CD4-positive, alpha-beta T cell (primary cell): ENCODE measurements at regions not wholly inside any gene's neighbourhood (a gene's known extent, or its start where the extent isn't known, plus 50 kb on each side); places are given as distances from the start of the nearest gene placed in this dataset.

Experiments used
- ATAC-seq: fragments of 200-7000 bp; cut with Tn5 transposase; one replicate; pipeline ENCODE4 v1.10.0; 2022; ENCODE audit warnings: mild to moderate bottlenecking; ENCODE audit not compliant: poor library complexity
- CTCF ChIA-PET: fragments of 350-600 bp; sonication (Branson Sonifier 250); formaldehyde crosslinking; loops from one replicate; lab custom pipeline; 2021; ENCODE audit warnings: antibody characterized with exemption, inconsistent platforms; lab: Charles Lee
- POLR2A ChIA-PET: fragments of 350-600 bp; sonication (Branson Sonifier 250); formaldehyde crosslinking; loops from one replicate; lab custom pipeline; 2021; ENCODE audit warnings: antibody characterized with exemption, inconsistent platforms; lab: Charles Lee
- DNase-seq, 14 experiments: peaks; one replicate each; pipeline ENCODE4 v3.0.0-alpha.2; 2013 to 2020; ENCODE audit warnings: mixed read lengths in 2 of 14
- H3K27ac ChIP-seq, 2 donors: one replicate each; pipeline versions ENCODE4 v1.5.1 to v1.7.0; 2013; ENCODE audit warnings: low read length in 2 of 2, low read depth in 1 of 2, mild to moderate bottlenecking in 1 of 2
- H3K27me3 ChIP-seq, 2 experiments: 1 replicate in 1 of 2; 2 replicates in 1 of 2; pipeline versions ENCODE4 v1.6.1 to v1.7.0; 2013; ENCODE audit warnings: low read length in 2 of 2, control low read depth in 1 of 2, mild to moderate bottlenecking in 1 of 2, moderate library complexity in 1 of 2; ENCODE audit not compliant: insufficient read depth in 2 of 2, control insufficient read depth in 1 of 2
- H3K36me3 ChIP-seq: one replicate; pipeline ENCODE4 v1.6.1; 2013; ENCODE audit warnings: low read length, control low read depth; ENCODE audit not compliant: insufficient read depth
- H3K4me1 ChIP-seq: one replicate; pipeline ENCODE4 v1.6.1; 2013; ENCODE audit warnings: low read length, control low read depth; ENCODE audit not compliant: insufficient read depth
- H3K4me3 ChIP-seq: one replicate; pipeline ENCODE4 v1.5.1; 2013; ENCODE audit warnings: mild to moderate bottlenecking, low read length, moderate library complexity
- H3K9me3 ChIP-seq, 2 experiments: 1 replicate in 1 of 2; 2 replicates in 1 of 2; pipeline versions ENCODE4 v1.6.1 to v1.7.0; 2013; ENCODE audit warnings: low read length in 2 of 2, mild to moderate bottlenecking in 2 of 2, control low read depth in 1 of 2, moderate library complexity in 1 of 2; ENCODE audit not compliant: control insufficient read depth in 1 of 2, insufficient read depth in 1 of 2
- H3K27ac Mint-ChIP-seq: one replicate; pipeline ENCODE4 v1.8.0; 2020; ENCODE audit warnings: mixed read lengths
- H3K27me3 Mint-ChIP-seq: one replicate; pipeline ENCODE4 v1.8.0; 2021; ENCODE audit warnings: mixed read lengths
- H3K36me3 Mint-ChIP-seq: one replicate; pipeline ENCODE4 v1.8.0; 2021; ENCODE audit warnings: low read depth, mixed read lengths
- H3K4me1 Mint-ChIP-seq: one replicate; pipeline ENCODE4 v1.8.0; 2021; ENCODE audit warnings: low read depth, mixed read lengths
- H3K4me3 Mint-ChIP-seq: one replicate; pipeline ENCODE4 v1.8.0; 2020; ENCODE audit warnings: mild to moderate bottlenecking, mixed read lengths
- H3K9me3 Mint-ChIP-seq: one replicate; pipeline ENCODE4 v1.8.0; 2020; ENCODE audit warnings: mixed read lengths
- CTCF ChIP-seq: fragments of 200-600 bp; IDR thresholded peaks from one replicate; pipeline ENCODE4 v1.8.0; 2022; ENCODE audit warnings: antibody characterized with exemption, mild to moderate bottlenecking
- intact Hi-C, 2 experiments: fragments of 100-400 bp; cut with DNase I in 1 of 2; cut with micrococcal nuclease in 1 of 2; formaldehyde crosslinking; loops; one replicate each; pipeline versions ENCODE4 v1.15.1 to v1.9.0; 2023 to 2025; cut with DNase I, micrococcal nuclease

GRCh38 chr20:21614980-21615379 is 90.5 kb upstream of the PAX1 start:
- H3K4me1 ChIP-seq = no peaks in the 10 kb centered on the region
- no peak overlapping the region for H3K27ac ChIP-seq
- H3K36me3 Mint-ChIP-seq = no peaks in the 10 kb centered on the region
- H3K4me3 Mint-ChIP-seq = no peak overlapping the region
- ATAC-seq (no peak), DNase-seq (no peak)
- no peak overlapping the region for H3K4me3 ChIP-seq
- peaks cover 0 to 5% of the 10 kb centered on the region in 2 experiments for H3K27me3 ChIP-seq
- H3K36me3 ChIP-seq = no peaks in the 10 kb centered on the region
- no peaks in the 10 kb centered on the region for H3K9me3 Mint-ChIP-seq
- H3K9me3 ChIP-seq = peaks cover 0 to 3% of the 10 kb centered on the region in 2 experiments
- H3K27me3 Mint-ChIP-seq = peaks cover 57% of the 10 kb centered on the region
- H3K4me1 Mint-ChIP-seq = no peaks in the 10 kb centered on the region
- no peak for TF ChIP-seq CTCF
- intact Hi-C loops = loop anchor here (5.0 to 10.0 kb wide), 3 partner anchors 378 to 760 kb away; no protein-coding TSS in a partner anchor
- CTCF ChIA-PET = interaction anchor here (0.9 to 1.7 kb wide), 4 partner anchors 85 to 755 kb away, joined by 3 to 8 read pairs (median 6); no protein-coding TSS in a partner anchor
- POLR2A ChIA-PET = no interaction called here
- no peak overlapping the region for H3K27ac Mint-ChIP-seq

- Mint-ChIP-seq H3K36me3 (no peaks in the 10 kb centered on the region), H3K27ac (no peak overlapping the region), H3K4me1 (no peaks in the 10 kb centered on the region), H3K9me3 (no peaks in the 10 kb centered on the region), H3K27me3 (peaks cover 63% of the 10 kb centered on the region), H3K4me3 (no peak overlapping the region)
- no peak for TF ChIP-seq CTCF
- Histone ChIP-seq H3K36me3 (no peaks in the 10 kb centered on the region), H3K9me3 (peaks cover 0 to 11% of the 10 kb centered on the region in 2 experiments), H3K4me3 (no peak overlapping the region), H3K27me3 (peaks cover 0 to 5% of the 10 kb centered on the region in 2 experiments), H3K4me1 (no peaks in the 10 kb centered on the region), H3K27ac (no peak overlapping the region)
- ATAC-seq (no peak), DNase-seq (no peak)
- ChIA-PET CTCF (no interaction called here), POLR2A (no interaction called here)
- intact Hi-C loops = loop anchor here (10.0 kb wide), 2 partner anchors 749 to 759 kb away; no protein-coding TSS in a partner anchor
Observed at GRCh38 chr20:21613512-21613911, 92.0 kb upstream of the PAX1 start.

GRCh38 chr20:21609981-21610380 is 95.5 kb upstream of the PAX1 start:
- ChIA-PET POLR2A (no interaction called here), CTCF (no interaction called here)
- peaks cover 5 to 10% of the 10 kb centered on the region in 2 experiments for H3K27me3 ChIP-seq
- no peak overlapping the region for H3K4me3 ChIP-seq
- Mint-ChIP-seq H3K36me3 (no peaks in the 10 kb centered on the region), H3K4me3 (no peak overlapping the region), H3K27ac (no peak overlapping the region), H3K4me1 (no peaks in the 10 kb centered on the region), H3K27me3 (peaks cover 67% of the 10 kb centered on the region), H3K9me3 (peaks cover 3% of the 10 kb centered on the region)
- ATAC-seq = no peak
- no peak overlapping the region for H3K27ac ChIP-seq
- H3K4me1 ChIP-seq = no peaks in the 10 kb centered on the region
- no peak for DNase-seq
- H3K36me3 ChIP-seq = no peaks in the 10 kb centered on the region
- peaks cover 7 to 27% of the 10 kb centered on the region in 2 experiments for H3K9me3 ChIP-seq
- intact Hi-C loops = loop anchor here (10.0 kb wide), 2 partner anchors 745 to 755 kb away; no protein-coding TSS in a partner anchor
- no peak for TF ChIP-seq CTCF
